Prostate gland (tissue), 2 donors: ENCODE measurements at regions not wholly inside any gene's neighbourhood (a gene's known extent, or its start where the extent isn't known, plus 50 kb on each side); places are given as distances from the start of the nearest gene placed in this dataset.

ENCODE experiments used
- DNase-seq: peaks from one replicate; pipeline ENCODE4 v3.0.0-alpha.2; 2019; ENCODE audit warnings: low spot score
- H3K27ac ChIP-seq, 2 donors: fragments of 200-600 bp; sonication (generic); 2 replicates each; pipeline ENCODE4 v1.5.1; 2017 to 2019
- H3K27me3 ChIP-seq: fragments of 200-600 bp; sonication (generic); replicated peaks from 2 replicates; pipeline ENCODE4 v1.5.1; 2019; ENCODE audit not compliant: insufficient read depth
- H3K36me3 ChIP-seq, 2 donors: fragments of 200-600 bp; sonication (generic); 1 replicate in 1 of 2; 2 replicates in 1 of 2; pipeline versions ENCODE4 v1.5.1 to v1.8.1; 2017 to 2019
- H3K4me1 ChIP-seq: fragments of 200-600 bp; sonication (generic); replicated peaks from 2 replicates; pipeline ENCODE4 v1.5.1; 2019
- H3K4me3 ChIP-seq, 2 donors: fragments of 200-600 bp; sonication (generic); 2 replicates each; pipeline ENCODE4 v1.5.1; 2017 to 2019
- H3K9me3 ChIP-seq: fragments of 200-600 bp; sonication (generic); 2 replicates; pipeline ENCODE4 v1.5.1; 2017
- CTCF ChIP-seq, 4 experiments: fragments of 200-600 bp in 2 of 4; fragments of 450-650 bp in 2 of 4; sonication (generic) in 2 of 4; IDR thresholded peaks; 1 replicate in 3 of 4; 2 replicates in 1 of 4; pipeline ENCODE4 v1.5.1; 2016 to 2019; ENCODE audit warnings: antibody characterized with exemption in 4 of 4, mild to moderate bottlenecking in 2 of 4, moderate library complexity in 2 of 4
- POLR2A ChIP-seq: fragments of 450-650 bp; IDR thresholded peaks from one replicate; pipeline ENCODE4 v1.6.1; 2016; ENCODE audit warnings: antibody characterized with exemption, mild to moderate bottlenecking
- POLR2AphosphoS5 ChIP-seq: sonication (generic); formaldehyde crosslinking; IDR thresholded peaks from one replicate; pipeline ENCODE4 v1.6.1; 2017; ENCODE audit warnings: antibody characterized with exemption
- WGBS: methylation state at CpG from one replicate; pipeline ENCODE4 v1.1.5; 2018; 5-methylcytosine and 5-hydroxymethylcytosine counted together
- intact Hi-C: fragments of 100-400 bp; cut with DNase I; formaldehyde crosslinking; loops from one replicate; pipeline ENCODE4 v1.14.2; 2022

GRCh38 chr6:91716361-91716760 is 1129.5 kb upstream of the MAP3K7 start:
- Histone ChIP-seq H3K27ac (no peak overlapping the region), H3K9me3 (no peaks in the 10 kb centered on the region), H3K27me3 (no peaks in the 10 kb centered on the region), H3K4me3 (no peak overlapping the region), H3K36me3 (no peaks in the 10 kb centered on the region), H3K4me1 (no peaks in the 10 kb centered on the region)
- 94% methylated on average over 3 of the region's 3 CpGs for WGBS
- TF ChIP-seq POLR2AphosphoS5 (no peak), POLR2A (no peak), CTCF (IDR thresholded peaks at IDR 0.05) (no peak)
- intact Hi-C loops, result no loop called here
- no peak for DNase-seq

GRCh38 chr6:91715171-91715805 is 1128.4 kb upstream of the MAP3K7 start:
- Histone ChIP-seq H3K36me3 (no peaks in the 10 kb centered on the region), H3K4me3 (no peak overlapping the region), H3K27ac (no peak overlapping the region), H3K9me3 (no peaks in the 10 kb centered on the region), H3K4me1 (no peaks in the 10 kb centered on the region), H3K27me3 (no peaks in the 10 kb centered on the region)
- DNase-seq, result no peak
- 93% methylated on average over 11 of the region's 11 CpGs for WGBS
- intact Hi-C loops, result no loop called here
- TF ChIP-seq CTCF (IDR thresholded peaks at IDR 0.05) (no peak), POLR2A (no peak), POLR2AphosphoS5 (no peak)

- TF ChIP-seq POLR2AphosphoS5, result no peak
- no peak for TF ChIP-seq CTCF (IDR thresholded peaks at IDR 0.05)
- no peak for TF ChIP-seq POLR2A
- Histone ChIP-seq H3K27ac (no peak overlapping the region), H3K9me3 (no peaks in the 10 kb centered on the region), H3K36me3 (no peaks in the 10 kb centered on the region), H3K4me3 (no peak overlapping the region), H3K27me3 (no peaks in the 10 kb centered on the region), H3K4me1 (no peaks in the 10 kb centered on the region)
- DNase-seq, result no peak
- intact Hi-C loops, result no loop called here
Measured at GRCh38 chr6:91713911-91714310, 1127.0 kb upstream of the MAP3K7 start.

DNA sequence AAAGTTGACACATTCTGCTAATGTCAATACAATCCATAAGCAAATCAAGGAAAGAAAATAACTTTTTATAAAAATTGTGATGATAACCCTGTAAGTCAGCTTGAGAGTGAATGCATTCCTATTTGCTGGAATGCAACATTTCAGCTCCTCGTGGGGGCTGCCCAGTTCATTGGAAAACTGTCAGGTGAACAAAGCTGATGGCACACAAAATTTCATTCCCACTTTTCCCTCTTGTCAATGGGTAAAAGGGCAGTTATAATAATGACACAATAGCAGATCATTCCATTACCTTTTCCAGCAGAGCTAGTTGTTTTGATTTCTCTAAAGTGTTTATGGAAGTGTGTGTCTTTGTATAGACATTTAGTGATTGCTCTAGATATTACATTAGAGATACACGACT is 1124.6 kb upstream of the MAP3K7 start:
- intact Hi-C loops, result no loop called here

More for the DNA sequence above, 1124.6 kb upstream of the MAP3K7 start:
- Histone ChIP-seq H3K9me3 (no peaks in the 10 kb centered on the region), H3K27me3 (no peaks in the 10 kb centered on the region), H3K36me3 (no peaks in the 10 kb centered on the region), H3K4me1 (no peaks in the 10 kb centered on the region), H3K4me3 (no peak overlapping the region), H3K27ac (no peak overlapping the region)
- WGBS, result 67% methylated on average over 2 of the region's 2 CpGs
- no peak for TF ChIP-seq POLR2A
- no peak for TF ChIP-seq POLR2AphosphoS5
- no peak for TF ChIP-seq CTCF (IDR thresholded peaks at IDR 0.05)
- DNase-seq, result no peak
